Esophagus muscularis mucosa (tissue), 4 donors: ENCODE measurements at regions not wholly inside any gene's neighbourhood (a gene's known extent, or its start where the extent isn't known, plus 50 kb on each side); places are given as distances from the start of the nearest gene placed in this dataset.

ENCODE experiments used
- DNase-seq: peaks from one replicate; pipeline ENCODE4 v3.0.0-alpha.2; 2017; ENCODE audit errors: extremely low spot score
- H3K27ac ChIP-seq, 4 donors: fragments of 200-600 bp; sonication (generic); replicated peaks in 1 of 4; 1 replicate in 3 of 4; 2 replicates in 1 of 4; pipeline ENCODE4 v1.5.1; 2016 to 2019; ENCODE audit warnings: mild to moderate bottlenecking in 1 of 4
- H3K27me3 ChIP-seq, 4 donors: fragments of 200-600 bp; sonication (generic); one replicate each; pipeline versions ENCODE4 v1.5.1 to v1.6.0; 2016 to 2019
- H3K36me3 ChIP-seq, 4 donors: fragments of 200-600 bp; sonication (generic); one replicate each; pipeline ENCODE4 v1.5.1; 2016 to 2019
- H3K4me1 ChIP-seq, 4 donors: fragments of 200-600 bp; sonication (generic); one replicate each; pipeline ENCODE4 v1.5.1; 2016 to 2019
- H3K4me3 ChIP-seq, 4 donors: fragments of 200-600 bp; sonication (generic); 1 replicate in 2 of 4; 2 replicates in 2 of 4; pipeline ENCODE4 v1.5.1; 2016 to 2019; ENCODE audit warnings: mild to moderate bottlenecking in 4 of 4, moderate library complexity in 1 of 4
- H3K9me3 ChIP-seq, 4 donors: fragments of 200-600 bp; sonication (generic); 1 replicate in 3 of 4; 2 replicates in 1 of 4; pipeline ENCODE4 v1.5.1; 2016 to 2019
- EP300 ChIP-seq: sonication (generic); formaldehyde crosslinking; IDR thresholded peaks from one replicate; pipeline ENCODE4 v1.6.1; 2017; ENCODE audit warnings: antibody characterized with exemption
- POLR2A ChIP-seq: fragments of 450-650 bp; IDR thresholded peaks from one replicate; pipeline ENCODE4 v1.6.1; 2017; ENCODE audit warnings: antibody characterized with exemption, moderate library complexity, mild to moderate bottlenecking, low read depth
- POLR2AphosphoS5 ChIP-seq, 2 donors: sonication (generic); formaldehyde crosslinking; IDR thresholded peaks; one replicate each; pipeline ENCODE4 v1.6.1; 2017; ENCODE audit warnings: antibody characterized with exemption in 2 of 2
- WGBS: methylation state at CpG from one replicate; pipeline ENCODE4 v1.1.5; 2018; 5-methylcytosine and 5-hydroxymethylcytosine counted together
- intact Hi-C: fragments of 100-400 bp; cut with DNase I; formaldehyde crosslinking; loops from one replicate; pipeline ENCODE4 v1.15.1; 2023
- TF ChIP-seq, protein P1 (sequence below), 3 experiments: fragments of 200-600 bp in 2 of 3; fragments of 450-650 bp in 1 of 3; sonication (generic) in 2 of 3; IDR thresholded peaks; one replicate each; pipeline ENCODE4 v1.5.1; 2017 to 2019; ENCODE audit warnings: antibody characterized with exemption in 3 of 3, mild to moderate bottlenecking in 2 of 3, moderate library complexity in 1 of 3

DNA sequence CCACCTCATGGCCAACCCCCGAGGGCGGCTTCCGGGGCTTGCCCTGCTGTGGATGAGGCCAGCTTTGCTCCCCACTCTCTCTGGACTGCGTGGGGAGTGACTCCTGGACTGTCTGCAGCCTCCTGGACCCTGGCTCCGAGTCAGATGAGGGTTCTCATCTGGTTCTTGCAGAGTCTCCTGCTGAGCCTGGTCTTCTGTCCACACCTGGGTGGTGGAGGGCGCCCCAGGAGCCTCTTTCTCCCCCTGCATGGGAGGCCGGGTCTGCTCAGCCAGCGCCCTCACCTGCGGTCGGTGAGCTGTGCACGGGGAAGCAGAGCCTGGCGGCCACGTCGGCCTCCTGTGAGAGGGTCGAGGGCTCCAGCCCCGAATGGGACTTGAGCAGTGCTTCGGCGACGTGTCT lies 78.3 kb downstream of the RTP5 start:
- peaks cover 0 to 49% (median 0%) of the 10 kb centered on the region in 4 donors for H3K27me3 ChIP-seq
- no peak overlapping the region for H3K4me3 ChIP-seq
- WGBS, result 95% methylated on average over 11 of the region's 19 CpGs
- no peaks in the 10 kb centered on the region for H3K36me3 ChIP-seq
- peaks cover 0 to 11% (median 9%) of the 10 kb centered on the region in 4 donors for H3K4me1 ChIP-seq
- intact Hi-C loops, result no loop called here
- no peaks in the 10 kb centered on the region for H3K9me3 ChIP-seq
- TF ChIP-seq EP300 (no peak), POLR2A (no peak), POLR2AphosphoS5 (IDR thresholded peaks at IDR 0.05) (no peak)
- TF ChIP-seq, protein P1, sequence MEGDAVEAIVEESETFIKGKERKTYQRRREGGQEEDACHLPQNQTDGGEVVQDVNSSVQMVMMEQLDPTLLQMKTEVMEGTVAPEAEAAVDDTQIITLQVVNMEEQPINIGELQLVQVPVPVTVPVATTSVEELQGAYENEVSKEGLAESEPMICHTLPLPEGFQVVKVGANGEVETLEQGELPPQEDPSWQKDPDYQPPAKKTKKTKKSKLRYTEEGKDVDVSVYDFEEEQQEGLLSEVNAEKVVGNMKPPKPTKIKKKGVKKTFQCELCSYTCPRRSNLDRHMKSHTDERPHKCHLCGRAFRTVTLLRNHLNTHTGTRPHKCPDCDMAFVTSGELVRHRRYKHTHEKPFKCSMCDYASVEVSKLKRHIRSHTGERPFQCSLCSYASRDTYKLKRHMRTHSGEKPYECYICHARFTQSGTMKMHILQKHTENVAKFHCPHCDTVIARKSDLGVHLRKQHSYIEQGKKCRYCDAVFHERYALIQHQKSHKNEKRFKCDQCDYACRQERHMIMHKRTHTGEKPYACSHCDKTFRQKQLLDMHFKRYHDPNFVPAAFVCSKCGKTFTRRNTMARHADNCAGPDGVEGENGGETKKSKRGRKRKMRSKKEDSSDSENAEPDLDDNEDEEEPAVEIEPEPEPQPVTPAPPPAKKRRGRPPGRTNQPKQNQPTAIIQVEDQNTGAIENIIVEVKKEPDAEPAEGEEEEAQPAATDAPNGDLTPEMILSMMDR (IDR thresholded peaks at IDR 0.05), result no peak
- H3K27ac ChIP-seq, result no peak overlapping the region
- DNase-seq, result no peak

DNA sequence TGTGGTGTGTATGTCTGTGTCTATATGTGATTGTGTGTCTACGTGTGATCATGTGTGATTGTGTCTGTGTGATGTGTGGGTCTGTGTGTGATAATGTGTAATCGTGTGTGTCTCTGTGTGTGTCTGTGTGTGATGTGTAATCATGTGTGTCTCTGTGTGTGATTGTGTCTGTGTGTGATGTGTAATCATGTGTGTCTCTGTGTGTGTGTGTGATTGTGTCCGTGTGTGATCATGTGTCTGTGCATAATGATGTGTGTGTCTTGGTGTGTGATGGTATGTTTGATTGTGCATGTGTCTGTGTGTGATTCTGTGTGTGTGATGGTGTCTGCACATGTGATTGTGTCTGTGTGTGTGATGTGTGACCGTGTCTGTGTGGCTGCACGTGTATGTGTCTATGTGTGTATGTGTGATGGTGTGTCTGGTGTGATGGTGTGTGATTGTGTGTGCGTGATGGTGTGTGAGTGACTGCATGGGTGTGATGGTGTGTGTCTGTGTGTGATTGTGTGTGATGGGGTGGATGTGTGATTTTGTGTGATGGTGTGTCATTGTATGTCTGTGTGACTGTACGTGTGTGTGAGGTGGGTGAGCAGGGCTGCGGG lies 78.9 kb downstream of the RTP5 start:
- no peak for DNase-seq
- no peaks in the 10 kb centered on the region for H3K9me3 ChIP-seq
- no peak for TF ChIP-seq POLR2A
- TF ChIP-seq POLR2AphosphoS5 (IDR thresholded peaks at IDR 0.05), result no peak
- no peak for TF ChIP-seq EP300
- TF ChIP-seq, protein P1 (IDR thresholded peaks at IDR 0.05), result no peak
- no peak overlapping the region for H3K27ac ChIP-seq
- WGBS, result 83% methylated on average over 8 of the region's 8 CpGs
- peaks cover 0 to 11% (median 9%) of the 10 kb centered on the region in 4 donors for H3K4me1 ChIP-seq
- no peaks in the 10 kb centered on the region for H3K36me3 ChIP-seq
- no peak overlapping the region for H3K4me3 ChIP-seq
- H3K27me3 ChIP-seq, result peaks cover 0 to 51% (median 0%) of the 10 kb centered on the region in 4 donors
- intact Hi-C loops, result no loop called here

DNA sequence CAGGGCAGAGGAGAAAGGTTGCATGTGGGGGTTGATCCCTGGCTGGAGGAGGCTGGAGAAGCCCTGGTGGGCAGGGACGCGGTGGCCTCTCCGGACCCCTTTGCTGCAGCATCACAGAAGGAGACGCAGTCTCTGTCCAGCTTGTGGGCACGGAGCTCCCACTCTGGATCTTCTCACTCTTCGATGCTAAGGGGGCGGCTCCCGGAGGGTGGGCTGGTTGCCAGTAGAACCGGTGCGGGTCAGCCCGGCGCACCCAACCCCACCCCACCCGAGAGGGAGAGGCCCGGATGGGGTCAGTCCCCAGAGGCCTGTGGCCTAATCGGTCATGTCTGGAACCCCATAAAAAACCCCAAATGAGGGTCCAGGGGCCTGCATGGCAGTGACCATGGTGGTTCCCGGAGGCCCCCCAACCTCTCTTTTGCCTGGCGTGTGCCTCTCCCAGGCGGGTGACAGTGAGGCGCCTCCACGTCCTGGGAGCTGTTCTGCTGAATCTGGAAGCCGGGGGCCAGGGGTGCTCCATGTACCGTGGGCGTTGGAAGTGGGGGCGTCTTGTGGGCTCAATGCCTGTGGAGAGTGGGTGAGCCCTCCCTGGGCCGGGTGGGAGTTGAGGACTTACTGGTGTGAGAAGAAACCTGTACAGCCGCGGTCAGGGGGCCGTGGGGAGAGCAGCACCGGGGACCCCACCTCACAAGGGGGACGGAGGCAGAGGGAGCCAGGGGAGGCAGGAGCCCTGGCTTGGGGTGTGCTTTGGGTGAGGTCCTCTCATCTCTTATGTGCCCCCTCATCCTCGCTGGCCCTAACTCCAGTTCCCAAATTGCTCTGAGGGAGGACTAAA lies 79.6 kb downstream of the RTP5 start:
- WGBS, result 77% methylated on average over 17 of the region's 31 CpGs
- H3K4me1 ChIP-seq, result peaks cover 0 to 11% (median 9%) of the 10 kb centered on the region in 4 donors
- H3K4me3 ChIP-seq, result no peak overlapping the region
- intact Hi-C loops, result no loop called here
- H3K27ac ChIP-seq, result no peak overlapping the region
- H3K9me3 ChIP-seq, result no peaks in the 10 kb centered on the region
- peaks cover 0 to 56% (median 0%) of the 10 kb centered on the region in 4 donors for H3K27me3 ChIP-seq
- no peak for TF ChIP-seq POLR2AphosphoS5 (IDR thresholded peaks at IDR 0.05)
- TF ChIP-seq, protein P1 (IDR thresholded peaks at IDR 0.05), result no peak
- no peak for TF ChIP-seq POLR2A
- no peak for TF ChIP-seq EP300
- no peak for DNase-seq
- no peaks in the 10 kb centered on the region for H3K36me3 ChIP-seq

DNA sequence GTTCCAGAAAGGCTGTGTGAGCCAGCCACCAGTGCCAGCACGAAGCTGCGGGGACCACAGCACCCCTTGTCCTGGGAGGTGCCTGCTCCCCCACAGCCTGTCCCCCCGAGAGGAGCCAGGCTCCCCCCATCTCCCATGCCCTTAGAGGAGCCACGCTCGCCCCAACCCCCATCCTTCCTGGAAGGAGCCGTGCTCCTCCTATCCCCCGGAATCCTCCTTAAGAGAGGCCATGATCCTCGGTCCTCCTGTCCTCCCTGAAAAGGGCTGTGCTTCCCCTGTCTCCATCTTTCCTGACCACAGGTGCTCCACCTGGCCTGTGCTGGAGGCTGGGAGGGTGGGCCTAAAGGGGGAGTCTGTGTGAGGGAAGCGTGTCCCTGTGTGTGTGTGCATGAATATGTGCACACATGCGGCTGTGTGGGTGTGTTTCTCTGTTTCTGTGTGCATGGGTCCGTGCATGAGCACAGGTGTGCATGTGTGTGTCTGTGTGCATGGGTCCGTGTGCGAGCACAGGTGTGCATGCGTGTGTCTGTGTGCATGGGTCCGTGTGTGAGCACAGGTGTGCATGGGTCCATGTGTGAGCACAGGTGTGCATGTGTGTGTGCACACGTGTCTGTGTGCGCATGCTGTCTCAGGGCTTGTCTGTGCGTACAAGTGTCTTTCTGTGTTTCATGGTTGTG lies 80.3 kb downstream of the RTP5 start:
- TF ChIP-seq POLR2A (no peak), EP300 (no peak), POLR2AphosphoS5 (IDR thresholded peaks at IDR 0.05) (no peak)
- TF ChIP-seq, protein P1 (IDR thresholded peaks at IDR 0.05), result no peak
- Histone ChIP-seq H3K9me3 (no peaks in the 10 kb centered on the region), H3K27me3 (peaks cover 0 to 56% (median 0%) of the 10 kb centered on the region in 4 donors), H3K4me1 (peaks cover 0 to 11% (median 9%) of the 10 kb centered on the region in 4 donors), H3K36me3 (no peaks in the 10 kb centered on the region), H3K4me3 (no peak overlapping the region), H3K27ac (no peak overlapping the region)
- intact Hi-C loops, result no loop called here
- WGBS, result 82% methylated on average over 14 of the region's 18 CpGs
- no peak for DNase-seq
